ENCODE measurements at regions not wholly inside any gene's neighbourhood (a gene's known extent, or its start where the extent isn't known, plus 50 kb on each side); places are given as distances from the start of the nearest gene placed in this dataset.

GRCh38 chr2:225165052-225165451, 122.8 kb upstream of the DOCK10 start:
- no peak for DNase-seq (ENCODE audit: insufficient read length, low spot score)
- TF ChIP-seq CTCF (IDR thresholded peaks at IDR 0.05; ENCODE audit: insufficient read depth, missing control alignments) = no peak
- no peak for FAIRE-seq

GRCh38 chr2:225164401-225165050, 122.3 kb upstream of the DOCK10 start:
- FAIRE-seq = no peak
- no peak for DNase-seq (ENCODE audit: insufficient read length, low spot score)
- no peak for TF ChIP-seq CTCF (IDR thresholded peaks at IDR 0.05; ENCODE audit: insufficient read depth, missing control alignments)

- DNase-seq (ENCODE audit: insufficient read length, low spot score) (no peak), FAIRE-seq (no peak)
- TF ChIP-seq CTCF (IDR thresholded peaks at IDR 0.05; ENCODE audit: insufficient read depth, missing control alignments) = no peak
Measured at GRCh38 chr2:225158360-225158759, 116.1 kb upstream of the DOCK10 start.

GRCh38 chr2:225156853-225157451, 114.7 kb upstream of the DOCK10 start:
- TF ChIP-seq CTCF (IDR thresholded peaks at IDR 0.05; ENCODE audit: insufficient read depth, missing control alignments) = no peak

GRCh38 chr2:225140723-225141122, 98.5 kb upstream of the DOCK10 start:
- no peak for FAIRE-seq
- DNase-seq (ENCODE audit: insufficient read length, low spot score) = no peak
- no peak for TF ChIP-seq CTCF (IDR thresholded peaks at IDR 0.05; ENCODE audit: insufficient read depth, missing control alignments)

More at GRCh38 chr2:225156853-225157451, 114.7 kb upstream of the DOCK10 start:
- FAIRE-seq (no peak), DNase-seq (ENCODE audit: insufficient read length, low spot score) (no peak)

- no peak for DNase-seq (ENCODE audit: insufficient read length, low spot score)
- no peak for FAIRE-seq
- TF ChIP-seq CTCF (IDR thresholded peaks at IDR 0.05; ENCODE audit: insufficient read depth, missing control alignments) = no peak
Measured at GRCh38 chr2:225137971-225138370, 95.7 kb upstream of the DOCK10 start.

GRCh38 chr2:225136552-225136951, 94.3 kb upstream of the DOCK10 start:
- no peak for TF ChIP-seq CTCF (IDR thresholded peaks at IDR 0.05; ENCODE audit: insufficient read depth, missing control alignments)
- DNase-seq (ENCODE audit: insufficient read length, low spot score) (no peak), FAIRE-seq (no peak)
